ENCODE measurements at regions not wholly inside any gene's neighbourhood (a gene's known extent, or its start where the extent isn't known, plus 50 kb on each side); places are given as distances from the start of the nearest gene placed in this dataset.

GRCh38 chr16:86772671-86773353 lies 194.5 kb downstream of the FOXL1 start:
- Mint-ChIP-seq H3K9me3 (no peaks in the 10 kb centered on the region), H3K27me3 (ENCODE audit: low read depth in 2 of 2) (peaks cover 10 to 11% of the 10 kb centered on the region in 2 donors), H3K4me1 (no peaks in the 10 kb centered on the region), H3K4me3 (no peak overlapping the region), H3K27ac (no peak overlapping the region), H3K36me3 (no peaks in the 10 kb centered on the region)
- DNase-seq = no peak
- H3K9me3 ChIP-seq (ENCODE audit: control insufficient read depth, insufficient read depth, low read length) = no peaks in the 10 kb centered on the region
- no peak overlapping the region for H3K4me3 ChIP-seq (ENCODE audit: low read length)
- H3K27me3 ChIP-seq (ENCODE audit: control insufficient read depth, insufficient read depth, low read length) = no peaks in the 10 kb centered on the region
- TF ChIP-seq CTCF (IDR thresholded peaks at IDR 0.05) = no peak
- no peak for ATAC-seq
- no peaks in the 10 kb centered on the region for H3K36me3 ChIP-seq (ENCODE audit: control insufficient read depth, insufficient read depth, low read length)
- intact Hi-C loops (cut with micrococcal nuclease) = no loop called here
- 83% methylated on average over 16 of the region's 16 CpGs for WGBS (ENCODE audit: insufficient coverage)
- H3K27ac ChIP-seq (ENCODE audit: low read length) = no peak overlapping the region
- no peaks in the 10 kb centered on the region for H3K4me1 ChIP-seq (ENCODE audit: control insufficient read depth, insufficient read depth, low read length)

- Mint-ChIP-seq H3K36me3 (no peaks in the 10 kb centered on the region), H3K4me1 (no peaks in the 10 kb centered on the region), H3K27me3 (ENCODE audit: low read depth in 2 of 2) (peaks cover 11 to 12% of the 10 kb centered on the region in 2 donors), H3K4me3 (no peak overlapping the region), H3K27ac (no peak overlapping the region), H3K9me3 (no peaks in the 10 kb centered on the region)
- intact Hi-C loops (cut with micrococcal nuclease) = no loop called here
- no peaks in the 10 kb centered on the region for H3K9me3 ChIP-seq (ENCODE audit: control insufficient read depth, insufficient read depth, low read length)
- H3K4me1 ChIP-seq (ENCODE audit: control insufficient read depth, insufficient read depth, low read length) = no peaks in the 10 kb centered on the region
- no peak for ATAC-seq
- no peaks in the 10 kb centered on the region for H3K27me3 ChIP-seq (ENCODE audit: control insufficient read depth, insufficient read depth, low read length)
- no peaks in the 10 kb centered on the region for H3K36me3 ChIP-seq (ENCODE audit: control insufficient read depth, insufficient read depth, low read length)
- 71% methylated on average over 4 of the region's 4 CpGs for WGBS (ENCODE audit: insufficient coverage)
- TF ChIP-seq CTCF (IDR thresholded peaks at IDR 0.05) = no peak
- no peak overlapping the region for H3K27ac ChIP-seq (ENCODE audit: low read length)
- no peak overlapping the region for H3K4me3 ChIP-seq (ENCODE audit: low read length)
- DNase-seq = no peak
Observed at GRCh38 chr16:86773354-86773715, 195.0 kb downstream of the FOXL1 start.

GRCh38 chr16:86774931-86775330 lies 196.6 kb downstream of the FOXL1 start:
- Histone ChIP-seq H3K4me1 (ENCODE audit: control insufficient read depth, insufficient read depth, low read length) (no peaks in the 10 kb centered on the region), H3K27ac (ENCODE audit: low read length) (no peak overlapping the region), H3K9me3 (ENCODE audit: control insufficient read depth, insufficient read depth, low read length) (no peaks in the 10 kb centered on the region), H3K36me3 (ENCODE audit: control insufficient read depth, insufficient read depth, low read length) (no peaks in the 10 kb centered on the region), H3K4me3 (ENCODE audit: low read length) (no peak overlapping the region), H3K27me3 (ENCODE audit: control insufficient read depth, insufficient read depth, low read length) (no peaks in the 10 kb centered on the region)
- Mint-ChIP-seq H3K4me1 (no peaks in the 10 kb centered on the region), H3K9me3 (no peaks in the 10 kb centered on the region), H3K27me3 (ENCODE audit: low read depth in 2 of 2) (peaks cover 11 to 16% of the 10 kb centered on the region in 2 donors), H3K36me3 (no peaks in the 10 kb centered on the region), H3K27ac (no peak overlapping the region), H3K4me3 (no peak overlapping the region)
- ATAC-seq = no peak
- intact Hi-C loops (cut with micrococcal nuclease) = no loop called here
- WGBS (ENCODE audit: insufficient coverage) = 89% methylated on average over 12 of the region's 12 CpGs
- TF ChIP-seq CTCF (IDR thresholded peaks at IDR 0.05) = no peak
- no peak for DNase-seq

- no peak overlapping the region for H3K4me3 ChIP-seq (ENCODE audit: low read length)
- DNase-seq (no peak), ATAC-seq (no peak)
- H3K27me3 ChIP-seq (ENCODE audit: control insufficient read depth, insufficient read depth, low read length) = no peaks in the 10 kb centered on the region
- no peaks in the 10 kb centered on the region for H3K9me3 ChIP-seq (ENCODE audit: control insufficient read depth, insufficient read depth, low read length)
- no peak overlapping the region for H3K27ac ChIP-seq (ENCODE audit: low read length)
- peaks cover 11 to 18% of the 10 kb centered on the region in 2 donors for H3K27me3 Mint-ChIP-seq (ENCODE audit: low read depth in 2 of 2)
- H3K36me3 Mint-ChIP-seq = no peaks in the 10 kb centered on the region
- no peaks in the 10 kb centered on the region for H3K9me3 Mint-ChIP-seq
- WGBS (ENCODE audit: insufficient coverage) = 43% methylated on average over 14 of the region's 14 CpGs
- no peaks in the 10 kb centered on the region for H3K4me1 ChIP-seq (ENCODE audit: control insufficient read depth, insufficient read depth, low read length)
- no peak overlapping the region for H3K4me3 Mint-ChIP-seq
- H3K27ac Mint-ChIP-seq = no peak overlapping the region
- no peaks in the 10 kb centered on the region for H3K36me3 ChIP-seq (ENCODE audit: control insufficient read depth, insufficient read depth, low read length)
- intact Hi-C loops (cut with micrococcal nuclease) = no loop called here
- TF ChIP-seq CTCF (IDR thresholded peaks at IDR 0.05) = no peak
- no peaks in the 10 kb centered on the region for H3K4me1 Mint-ChIP-seq
Observed at GRCh38 chr16:86775511-86775921, 197.2 kb downstream of the FOXL1 start.

All from natural killer cell (primary cell).